Esophagus squamous epithelium (tissue), 5 donors: ENCODE measurements at regions not wholly inside any gene's neighbourhood (a gene's known extent, or its start where the extent isn't known, plus 50 kb on each side); places are given as distances from the start of the nearest gene placed in this dataset.

Source experiments
- DNase-seq: peaks from one replicate; lab custom pipeline; 2025; lab: John Stamatoyannopoulos, UW
- H3K27ac ChIP-seq, 4 donors: fragments of 200-600 bp; sonication (generic); one replicate each; pipeline ENCODE4 v1.5.1; 2016 to 2019; ENCODE audit warnings: mild to moderate bottlenecking in 1 of 4
- H3K27me3 ChIP-seq, 4 donors: fragments of 200-600 bp; sonication (generic); 1 replicate in 3 of 4; 2 replicates in 1 of 4; pipeline versions ENCODE4 v1.5.1 to v1.6.0; 2017 to 2021; ENCODE audit warnings: antibody characterized with exemption in 1 of 4
- H3K36me3 ChIP-seq, 3 donors: fragments of 200-600 bp; sonication (generic); one replicate each; pipeline ENCODE4 v1.5.1; 2016 to 2019
- H3K4me1 ChIP-seq, 3 donors: fragments of 200-600 bp; sonication (generic); one replicate each; pipeline ENCODE4 v1.5.1; 2017 to 2019
- H3K4me3 ChIP-seq, 4 donors: fragments of 200-600 bp; sonication (generic); 1 replicate in 3 of 4; 2 replicates in 1 of 4; pipeline ENCODE4 v1.5.1; 2016 to 2019; ENCODE audit warnings: mild to moderate bottlenecking in 2 of 4, moderate library complexity in 1 of 4
- H3K9me3 ChIP-seq, 3 donors: fragments of 200-600 bp; sonication (generic); one replicate each; pipeline ENCODE4 v1.5.1; 2016 to 2019
- POLR2A ChIP-seq, 4 donors: fragments of 450-650 bp; IDR thresholded peaks; one replicate each; pipeline ENCODE4 v1.6.1; 2017; ENCODE audit warnings: antibody characterized with exemption in 4 of 4, mild to moderate bottlenecking in 4 of 4, moderate library complexity in 3 of 4
- WGBS, 2 donors: methylation state at CpG; one replicate each; pipeline ENCODE4 v1.1.5; 2018; 5-methylcytosine and 5-hydroxymethylcytosine counted together
- intact Hi-C: fragments of 100-400 bp; cut with DNase I; formaldehyde crosslinking; loops from one replicate; pipeline ENCODE4 v1.15.0; 2022
- TF ChIP-seq, protein P1 (sequence below), 6 experiments: fragments of 450-650 bp in 4 of 6; fragments of 200-600 bp in 2 of 6; sonication (generic) in 2 of 6; IDR thresholded peaks; one replicate each; pipeline ENCODE4 v1.5.1; 2016 to 2019; ENCODE audit warnings: antibody characterized with exemption in 6 of 6, mild to moderate bottlenecking in 4 of 6, moderate library complexity in 4 of 6
- donor health status: DM: yes; HTN: yes; CAD: no.

DNA sequence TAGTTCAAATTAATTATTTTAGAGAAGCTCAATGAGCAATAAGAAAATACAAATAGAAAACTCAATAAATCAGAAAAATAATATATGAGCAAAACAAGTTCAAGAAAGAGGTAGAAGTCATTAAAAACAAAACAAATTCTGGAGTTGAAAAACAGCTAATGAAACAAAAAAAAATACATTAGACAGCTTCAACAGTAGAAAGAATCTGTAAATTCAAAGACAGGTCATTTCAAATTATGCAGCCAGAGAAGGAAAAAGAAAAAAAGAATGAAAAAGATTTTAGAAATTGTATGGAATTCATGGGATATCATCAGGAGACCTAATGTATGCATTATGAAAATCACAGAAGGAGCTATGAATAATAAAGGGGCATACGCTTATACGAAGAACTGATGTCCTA lies 795.3 kb upstream of the ADGRB3 start:
- intact Hi-C loops = no loop called here
- H3K9me3 ChIP-seq = peaks cover 0 to 11% (median 7%) of the 10 kb centered on the region in 3 donors

DNA sequence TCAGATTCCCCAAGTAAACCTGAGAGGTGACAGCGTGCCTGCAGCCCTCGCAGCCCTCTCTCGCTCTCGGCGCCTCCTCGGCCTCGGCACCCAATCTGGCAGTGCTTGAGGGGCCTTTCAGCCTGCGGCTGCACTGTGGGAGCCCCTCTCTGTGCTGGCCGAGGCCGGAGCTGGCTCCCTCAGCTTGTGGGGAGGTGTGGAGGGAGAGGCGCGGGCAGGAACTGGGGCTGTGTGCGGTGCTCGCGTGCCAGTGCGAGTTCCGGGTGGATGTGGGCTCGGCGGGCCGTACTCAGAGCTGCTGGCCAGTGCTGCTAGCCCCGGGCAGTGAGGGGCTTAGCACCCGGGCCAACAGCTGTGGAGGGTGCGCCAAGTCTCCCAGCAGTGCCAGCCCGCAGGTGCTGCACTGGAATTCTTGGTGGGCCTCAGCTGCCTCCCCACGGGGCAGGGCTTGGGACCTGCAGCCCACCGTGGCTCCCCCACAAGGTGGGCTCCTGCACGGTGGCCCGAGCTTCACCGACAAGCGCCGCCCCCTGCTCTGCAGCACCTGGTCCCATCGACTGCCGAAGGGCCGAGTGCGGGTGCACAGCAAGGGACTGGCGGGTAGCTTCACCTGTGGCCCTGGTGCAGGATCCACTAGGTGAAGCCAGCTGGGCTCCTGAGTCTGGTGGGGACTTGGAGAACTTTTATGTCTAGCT lies 809.7 kb upstream of the ADGRB3 start:
- peaks cover 0 to 16% (median 0%) of the 10 kb centered on the region in 3 donors for H3K9me3 ChIP-seq

More for the DNA sequence above, 795.3 kb upstream of the ADGRB3 start:
- WGBS, 2 donors = 93 to 94% methylated on average over 2 of the region's 2 CpGs
- TF ChIP-seq, protein P1, sequence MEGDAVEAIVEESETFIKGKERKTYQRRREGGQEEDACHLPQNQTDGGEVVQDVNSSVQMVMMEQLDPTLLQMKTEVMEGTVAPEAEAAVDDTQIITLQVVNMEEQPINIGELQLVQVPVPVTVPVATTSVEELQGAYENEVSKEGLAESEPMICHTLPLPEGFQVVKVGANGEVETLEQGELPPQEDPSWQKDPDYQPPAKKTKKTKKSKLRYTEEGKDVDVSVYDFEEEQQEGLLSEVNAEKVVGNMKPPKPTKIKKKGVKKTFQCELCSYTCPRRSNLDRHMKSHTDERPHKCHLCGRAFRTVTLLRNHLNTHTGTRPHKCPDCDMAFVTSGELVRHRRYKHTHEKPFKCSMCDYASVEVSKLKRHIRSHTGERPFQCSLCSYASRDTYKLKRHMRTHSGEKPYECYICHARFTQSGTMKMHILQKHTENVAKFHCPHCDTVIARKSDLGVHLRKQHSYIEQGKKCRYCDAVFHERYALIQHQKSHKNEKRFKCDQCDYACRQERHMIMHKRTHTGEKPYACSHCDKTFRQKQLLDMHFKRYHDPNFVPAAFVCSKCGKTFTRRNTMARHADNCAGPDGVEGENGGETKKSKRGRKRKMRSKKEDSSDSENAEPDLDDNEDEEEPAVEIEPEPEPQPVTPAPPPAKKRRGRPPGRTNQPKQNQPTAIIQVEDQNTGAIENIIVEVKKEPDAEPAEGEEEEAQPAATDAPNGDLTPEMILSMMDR (IDR thresholded peaks at IDR 0.05) = no peak
- no peak for TF ChIP-seq POLR2A (IDR thresholded peaks at IDR 0.05)
- Histone ChIP-seq H3K4me3 (no peak overlapping the region), H3K27me3 (no peaks in the 10 kb centered on the region), H3K36me3 (no peaks in the 10 kb centered on the region), H3K4me1 (no peaks in the 10 kb centered on the region), H3K27ac (no peak overlapping the region)
- no peak for DNase-seq

DNA sequence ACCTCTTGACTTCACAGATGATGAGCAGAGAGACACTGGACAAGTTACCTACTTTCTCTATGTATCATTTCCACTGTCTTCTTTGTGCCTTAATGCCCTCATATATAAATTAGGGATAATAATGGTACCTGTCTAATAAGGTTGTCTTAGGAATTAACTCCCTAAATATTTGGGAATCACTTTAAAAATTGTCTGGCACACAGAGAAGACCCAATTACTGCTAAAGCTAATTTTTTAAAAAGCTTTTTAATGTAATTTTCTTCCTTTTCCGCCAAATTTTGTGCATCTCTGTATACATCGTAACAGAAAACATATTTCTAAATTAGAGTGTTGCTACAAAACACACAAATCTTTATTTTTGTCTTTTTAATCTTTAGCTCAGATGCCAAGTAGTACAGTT lies 816.8 kb upstream of the ADGRB3 start:
- Histone ChIP-seq H3K9me3 (peaks cover 0 to 11% (median 0%) of the 10 kb centered on the region in 3 donors), H3K27me3 (no peaks in the 10 kb centered on the region), H3K36me3 (no peaks in the 10 kb centered on the region), H3K27ac (no peak overlapping the region), H3K4me1 (no peaks in the 10 kb centered on the region), H3K4me3 (no peak overlapping the region)
- TF ChIP-seq POLR2A (IDR thresholded peaks at IDR 0.05) = no peak
- TF ChIP-seq, protein P1 (IDR thresholded peaks at IDR 0.05) = no peak
- WGBS, 2 donors = 59 to 60% methylated on average over 2 of the region's 2 CpGs
- DNase-seq = no peak
- intact Hi-C loops = no loop called here

More for the DNA sequence above, 809.7 kb upstream of the ADGRB3 start:
- Histone ChIP-seq H3K4me1 (no peaks in the 10 kb centered on the region), H3K36me3 (no peaks in the 10 kb centered on the region), H3K27ac (no peak overlapping the region), H3K27me3 (no peaks in the 10 kb centered on the region), H3K4me3 (no peak overlapping the region)
- intact Hi-C loops = no loop called here
- WGBS, 2 donors = 82 to 93% methylated on average over 7 to 9 of the region's 36 CpGs
- no peak for TF ChIP-seq POLR2A (IDR thresholded peaks at IDR 0.05)
- TF ChIP-seq, protein P1 (IDR thresholded peaks at IDR 0.05) = no peak
- DNase-seq = no peak

DNA sequence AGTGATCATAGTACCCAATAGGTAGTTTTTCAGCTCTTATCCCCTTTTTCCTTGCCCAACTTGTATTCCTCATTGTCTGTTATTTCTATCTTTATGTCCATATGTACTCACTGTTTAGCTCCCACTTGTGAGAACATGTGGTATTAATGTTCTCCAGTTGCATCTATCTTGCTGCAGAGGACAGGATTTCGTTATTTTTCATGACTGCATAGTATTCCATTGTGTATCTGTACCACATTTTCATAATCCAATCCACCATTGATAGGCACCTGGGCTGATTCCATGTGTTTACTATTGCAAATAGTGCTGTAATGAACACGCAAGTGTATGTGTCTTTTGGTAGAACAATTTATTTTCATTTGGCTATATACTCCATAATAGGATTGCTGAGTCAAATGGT lies 819.5 kb upstream of the ADGRB3 start:
- Histone ChIP-seq H3K4me1 (no peaks in the 10 kb centered on the region), H3K4me3 (no peak overlapping the region), H3K27ac (no peak overlapping the region), H3K36me3 (no peaks in the 10 kb centered on the region), H3K9me3 (peaks cover 0 to 28% (median 6%) of the 10 kb centered on the region in 3 donors), H3K27me3 (no peaks in the 10 kb centered on the region)
- intact Hi-C loops = no loop called here
- DNase-seq = no peak
- 47 to 52% methylated on average over 2 of the region's 2 CpGs for WGBS, 2 donors
- TF ChIP-seq, protein P1 (IDR thresholded peaks at IDR 0.05) = no peak
- TF ChIP-seq POLR2A (IDR thresholded peaks at IDR 0.05) = no peak

DNA sequence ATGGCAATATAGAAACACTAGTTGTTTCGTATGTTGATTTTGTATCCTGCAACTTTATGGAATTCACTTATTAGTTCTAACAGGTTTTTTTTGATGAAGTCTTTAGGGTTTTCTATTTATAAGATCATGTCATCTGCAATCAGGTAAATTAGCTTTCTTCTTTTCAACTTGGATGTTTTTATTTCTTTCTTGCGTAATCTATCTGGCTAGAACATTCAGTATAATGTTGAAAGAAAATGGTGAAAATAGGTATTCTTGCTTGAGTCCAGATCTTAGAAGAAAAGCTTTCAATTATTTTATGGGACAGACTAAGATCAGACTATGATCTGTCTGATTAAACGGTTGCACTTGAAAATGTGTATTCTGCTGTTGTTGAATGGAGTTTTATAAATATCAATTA lies 820.8 kb upstream of the ADGRB3 start:
- no peaks in the 10 kb centered on the region for H3K27me3 ChIP-seq
- peaks cover 0 to 28% (median 6%) of the 10 kb centered on the region in 3 donors for H3K9me3 ChIP-seq
- no peak overlapping the region for H3K27ac ChIP-seq
- DNase-seq = no peak
- intact Hi-C loops = no loop called here
- no peak overlapping the region for H3K4me3 ChIP-seq
- WGBS, 2 donors = 79 to 80% methylated on average over 3 of the region's 3 CpGs
- H3K4me1 ChIP-seq = no peaks in the 10 kb centered on the region
- H3K36me3 ChIP-seq = no peaks in the 10 kb centered on the region
- TF ChIP-seq, protein P1 (IDR thresholded peaks at IDR 0.05) = no peak
- TF ChIP-seq POLR2A (IDR thresholded peaks at IDR 0.05) = no peak
